ENCODE measurements at regions not wholly inside any gene's neighbourhood (a gene's known extent, or its start where the extent isn't known, plus 50 kb on each side); places are given as distances from the start of the nearest gene placed in this dataset.

DNA sequence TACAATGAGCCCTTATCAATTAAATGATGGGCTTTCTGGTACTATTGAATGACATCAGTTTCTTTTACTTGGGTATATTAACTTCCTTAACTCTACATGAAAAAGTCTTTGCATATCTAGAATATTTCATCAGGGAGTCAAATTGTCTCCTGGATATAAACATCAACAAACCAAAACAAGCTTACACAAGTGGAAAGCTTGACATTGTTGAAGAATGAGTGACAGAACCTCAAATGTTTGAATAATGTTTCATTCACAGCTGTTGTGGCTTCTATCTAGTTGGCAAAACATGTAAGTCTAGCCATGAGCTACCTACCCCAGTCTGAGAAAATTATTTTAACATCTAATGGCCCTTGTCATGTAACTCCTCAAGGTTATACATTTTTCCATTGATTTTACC, 604.8 kb upstream of the ADAMTS5 start:
- TF ChIP-seq, protein P1, sequence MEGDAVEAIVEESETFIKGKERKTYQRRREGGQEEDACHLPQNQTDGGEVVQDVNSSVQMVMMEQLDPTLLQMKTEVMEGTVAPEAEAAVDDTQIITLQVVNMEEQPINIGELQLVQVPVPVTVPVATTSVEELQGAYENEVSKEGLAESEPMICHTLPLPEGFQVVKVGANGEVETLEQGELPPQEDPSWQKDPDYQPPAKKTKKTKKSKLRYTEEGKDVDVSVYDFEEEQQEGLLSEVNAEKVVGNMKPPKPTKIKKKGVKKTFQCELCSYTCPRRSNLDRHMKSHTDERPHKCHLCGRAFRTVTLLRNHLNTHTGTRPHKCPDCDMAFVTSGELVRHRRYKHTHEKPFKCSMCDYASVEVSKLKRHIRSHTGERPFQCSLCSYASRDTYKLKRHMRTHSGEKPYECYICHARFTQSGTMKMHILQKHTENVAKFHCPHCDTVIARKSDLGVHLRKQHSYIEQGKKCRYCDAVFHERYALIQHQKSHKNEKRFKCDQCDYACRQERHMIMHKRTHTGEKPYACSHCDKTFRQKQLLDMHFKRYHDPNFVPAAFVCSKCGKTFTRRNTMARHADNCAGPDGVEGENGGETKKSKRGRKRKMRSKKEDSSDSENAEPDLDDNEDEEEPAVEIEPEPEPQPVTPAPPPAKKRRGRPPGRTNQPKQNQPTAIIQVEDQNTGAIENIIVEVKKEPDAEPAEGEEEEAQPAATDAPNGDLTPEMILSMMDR (IDR thresholded peaks at IDR 0.05), result no peak
- H3K4me1 ChIP-seq, result peaks cover 0 to 19% of the 10 kb centered on the region in 2 donors
- no peak overlapping the region for H3K4me3 ChIP-seq
- H3K27ac ChIP-seq, result no peak overlapping the region
- H3K36me3 ChIP-seq, result no peaks in the 10 kb centered on the region
- intact Hi-C loops (cut with DNase I), result no loop called here
- no peak for DNase-seq (ENCODE audit: low spot score in 2 of 2)
- H3K9me3 ChIP-seq, result no peaks in the 10 kb centered on the region
- no peaks in the 10 kb centered on the region for H3K27me3 ChIP-seq

DNA sequence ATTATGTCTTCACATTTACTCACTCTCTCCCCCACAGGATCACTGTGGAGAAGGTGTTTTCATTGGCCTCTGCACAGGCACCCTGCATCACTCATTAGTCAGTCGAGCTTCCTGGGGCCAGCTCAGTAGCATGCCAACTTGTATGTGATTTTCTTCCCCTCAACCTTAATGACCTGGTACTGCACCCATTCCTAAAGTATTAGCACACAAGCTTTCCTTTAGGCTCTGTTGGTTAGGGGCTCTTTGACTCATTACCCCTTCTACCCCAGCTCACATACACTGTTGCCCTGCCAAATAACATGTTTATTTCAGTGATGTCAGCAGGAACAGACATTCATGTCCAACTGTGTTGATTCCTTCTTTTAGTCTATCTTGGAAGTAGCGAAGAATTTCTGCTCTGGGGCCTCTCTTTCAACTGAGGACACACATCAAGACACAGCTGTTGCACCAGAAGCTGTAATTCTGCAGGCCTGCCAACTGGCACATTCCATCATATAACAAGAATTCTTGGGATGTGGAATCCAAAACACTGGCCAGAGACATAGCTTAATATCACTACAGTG, 603.5 kb upstream of the ADAMTS5 start:
- intact Hi-C loops (cut with DNase I), result no loop called here
- no peak overlapping the region for H3K4me3 ChIP-seq
- H3K27ac ChIP-seq, result peak overlapping the region; percentile 42 to 62

DNA sequence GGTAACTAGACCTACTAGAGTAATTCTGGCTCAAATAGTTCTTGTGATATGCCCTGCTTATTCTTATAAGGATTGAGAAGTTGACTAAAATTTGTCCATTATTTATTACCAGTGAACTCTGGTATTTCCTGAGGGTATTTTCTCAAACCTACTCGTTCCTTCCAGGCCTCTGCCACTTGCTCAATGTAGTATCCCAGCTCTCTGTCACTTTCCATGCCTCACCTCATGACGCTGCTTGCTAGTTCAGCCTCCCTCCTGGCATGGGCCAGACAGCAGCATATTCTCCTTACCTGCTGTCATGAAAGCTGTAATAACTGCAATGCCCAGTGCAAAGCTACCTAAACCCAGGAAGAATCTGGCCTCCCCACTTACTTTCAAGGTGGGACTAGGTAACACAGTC, 602.9 kb upstream of the ADAMTS5 start:
- Histone ChIP-seq H3K27me3 (no peaks in the 10 kb centered on the region), H3K9me3 (no peaks in the 10 kb centered on the region), H3K36me3 (no peaks in the 10 kb centered on the region), H3K27ac (peak overlapping the region; percentile 42 to 62), H3K4me3 (no peak overlapping the region), H3K4me1 (peaks cover 0 to 19% of the 10 kb centered on the region in 2 donors)
- no peak for DNase-seq (ENCODE audit: low spot score in 2 of 2)
- intact Hi-C loops (cut with DNase I), result loop anchor here (10.0 kb wide), 1 partner anchor 145 kb away; no protein-coding TSS in a partner anchor
- TF ChIP-seq, protein P1 (IDR thresholded peaks at IDR 0.05), result no peak

More for the DNA sequence above, 603.5 kb upstream of the ADAMTS5 start:
- Histone ChIP-seq H3K27me3 (no peaks in the 10 kb centered on the region), H3K9me3 (no peaks in the 10 kb centered on the region), H3K4me1 (peaks cover 0 to 19% of the 10 kb centered on the region in 2 donors), H3K36me3 (no peaks in the 10 kb centered on the region)
- DNase-seq (ENCODE audit: low spot score in 2 of 2), result peak in 1 of 2 donors; percentile 78
- TF ChIP-seq, protein P1 (IDR thresholded peaks at IDR 0.05), result no peak

DNA sequence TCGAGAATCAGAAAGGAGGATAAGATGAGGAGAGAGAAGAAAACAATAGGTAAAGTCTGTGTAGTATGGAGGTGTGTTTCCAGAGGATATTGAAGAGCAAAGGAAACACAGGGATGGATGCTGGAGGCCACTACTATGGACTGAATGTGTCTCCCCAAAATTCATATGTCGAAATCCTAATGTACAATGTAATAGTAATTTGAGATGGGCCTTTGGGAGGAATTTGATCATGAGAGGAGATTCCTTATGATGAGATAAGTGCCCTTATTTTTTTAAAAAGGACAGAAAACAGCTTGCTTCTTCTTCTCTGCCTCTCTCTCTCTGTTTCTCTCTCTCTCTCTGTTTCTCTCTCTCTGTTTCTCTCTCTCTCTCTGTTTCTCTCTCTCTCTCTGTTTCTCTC, 602.2 kb upstream of the ADAMTS5 start:
- H3K27ac ChIP-seq, result peak overlapping the region in 1 of 2 donors; percentile 62
- no peaks in the 10 kb centered on the region for H3K27me3 ChIP-seq
- H3K4me3 ChIP-seq, result no peak overlapping the region
- TF ChIP-seq, protein P1 (IDR thresholded peaks at IDR 0.05), result no peak
- no peaks in the 10 kb centered on the region for H3K36me3 ChIP-seq
- no peaks in the 10 kb centered on the region for H3K9me3 ChIP-seq
- intact Hi-C loops (cut with DNase I), result loop anchor here (10.0 kb wide), 1 partner anchor 144 kb away; no protein-coding TSS in a partner anchor
- DNase-seq (ENCODE audit: low spot score in 2 of 2), result no peak
- H3K4me1 ChIP-seq, result peaks cover 0 to 19% of the 10 kb centered on the region in 2 donors

DNA sequence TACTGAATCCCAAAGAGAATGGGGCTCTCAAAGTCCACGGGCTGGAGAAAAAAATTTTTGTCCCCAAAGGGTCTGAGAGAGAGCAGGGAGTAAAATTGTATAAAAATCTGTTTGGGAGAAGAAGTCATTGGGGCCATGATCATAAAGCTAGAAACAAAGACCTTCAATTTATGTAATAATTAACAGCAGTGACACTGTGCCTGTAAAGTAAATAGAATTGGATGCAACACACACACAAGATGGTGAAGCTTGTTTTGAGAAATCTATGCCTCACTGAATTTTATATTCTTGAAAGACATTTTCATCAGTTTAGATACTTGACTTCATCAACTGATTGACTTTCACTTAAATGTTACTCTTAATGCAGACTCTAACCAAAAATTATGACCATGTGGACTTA, 600.5 kb upstream of the ADAMTS5 start:
- intact Hi-C loops (cut with DNase I), result loop anchor here (10.0 kb wide), 1 partner anchor 143 kb away; no protein-coding TSS in a partner anchor
- no peaks in the 10 kb centered on the region for H3K36me3 ChIP-seq
- H3K9me3 ChIP-seq, result no peaks in the 10 kb centered on the region
- peaks cover 0 to 19% of the 10 kb centered on the region in 2 donors for H3K4me1 ChIP-seq
- DNase-seq (ENCODE audit: low spot score in 2 of 2), result no peak
- TF ChIP-seq, protein P1 (IDR thresholded peaks at IDR 0.05), result no peak
- no peak overlapping the region for H3K27ac ChIP-seq
- H3K27me3 ChIP-seq, result no peaks in the 10 kb centered on the region
- H3K4me3 ChIP-seq, result no peak overlapping the region
